ENCODE measurements at regions not wholly inside any gene's neighbourhood (a gene's known extent, or its start where the extent isn't known, plus 50 kb on each side); places are given as distances from the start of the nearest gene placed in this dataset.

DNA sequence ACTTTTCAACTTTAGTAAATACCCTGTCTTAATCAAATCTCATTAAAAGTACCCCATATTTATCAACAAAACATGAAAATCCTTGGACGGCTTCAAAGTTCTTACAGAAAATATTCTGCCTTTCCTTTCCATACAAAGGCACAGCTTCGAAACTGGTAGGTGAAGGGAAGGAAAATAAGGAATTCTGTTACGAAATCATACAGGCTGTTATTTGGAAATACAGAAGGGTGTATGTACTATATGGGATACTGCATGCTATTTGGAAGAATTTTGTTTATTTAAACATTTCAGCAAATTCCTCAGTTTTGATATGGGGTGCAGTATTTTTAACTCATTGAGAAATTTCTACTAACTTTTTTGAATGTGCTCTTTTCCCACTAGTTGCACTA lies 138.4 kb upstream of the BTN3A2 start:
- no peaks in the 10 kb centered on the region for H3K9me2 ChIP-seq (ENCODE audit: insufficient read depth, low read length)
- H3K79me2 ChIP-seq (ENCODE audit: insufficient read depth, low read depth, low read length): no peaks in the 10 kb centered on the region
- H3K27ac ChIP-seq (ENCODE audit: low read depth, low read length, poor library complexity, severe bottlenecking): no peak overlapping the region
- ChIA-PET POLR2A (interaction anchor here (0.7 to 3.3 kb wide), 6 partner anchors 8 to 96 kb away, joined by 3 to 24 read pairs (median 5); a partner anchor contains a TSS), CTCF (ENCODE audit: unreplicated experiment) (no interaction called here)
- no peaks in the 10 kb centered on the region for H4K20me1 ChIP-seq (ENCODE audit: insufficient read depth, low read length)
- H3K4me1 ChIP-seq (ENCODE audit: insufficient read depth, low read length, poor library complexity, severe bottlenecking): peaks cover 33% of the 10 kb centered on the region
- no peak overlapping the region for H3K4me3 ChIP-seq (ENCODE audit: low read depth, low read length, poor library complexity, severe bottlenecking)
- H3K9me3 ChIP-seq (ENCODE audit: low read length): peaks cover 4% of the 10 kb centered on the region; the same call in 1 of the 2 replicates
- TF ChIP-seq, protein P1, sequence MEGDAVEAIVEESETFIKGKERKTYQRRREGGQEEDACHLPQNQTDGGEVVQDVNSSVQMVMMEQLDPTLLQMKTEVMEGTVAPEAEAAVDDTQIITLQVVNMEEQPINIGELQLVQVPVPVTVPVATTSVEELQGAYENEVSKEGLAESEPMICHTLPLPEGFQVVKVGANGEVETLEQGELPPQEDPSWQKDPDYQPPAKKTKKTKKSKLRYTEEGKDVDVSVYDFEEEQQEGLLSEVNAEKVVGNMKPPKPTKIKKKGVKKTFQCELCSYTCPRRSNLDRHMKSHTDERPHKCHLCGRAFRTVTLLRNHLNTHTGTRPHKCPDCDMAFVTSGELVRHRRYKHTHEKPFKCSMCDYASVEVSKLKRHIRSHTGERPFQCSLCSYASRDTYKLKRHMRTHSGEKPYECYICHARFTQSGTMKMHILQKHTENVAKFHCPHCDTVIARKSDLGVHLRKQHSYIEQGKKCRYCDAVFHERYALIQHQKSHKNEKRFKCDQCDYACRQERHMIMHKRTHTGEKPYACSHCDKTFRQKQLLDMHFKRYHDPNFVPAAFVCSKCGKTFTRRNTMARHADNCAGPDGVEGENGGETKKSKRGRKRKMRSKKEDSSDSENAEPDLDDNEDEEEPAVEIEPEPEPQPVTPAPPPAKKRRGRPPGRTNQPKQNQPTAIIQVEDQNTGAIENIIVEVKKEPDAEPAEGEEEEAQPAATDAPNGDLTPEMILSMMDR (conservative IDR thresholded peaks at IDR 0.05; ENCODE audit: low read length): no peak
- TF ChIP-seq EZH2phosphoT487 (IDR thresholded peaks at IDR 0.05; ENCODE audit: borderline replicate concordance, low read depth, low read length): no peak
- peak overlapping the region; percentile 13; the same call in 1 of the 2 replicates for H2AFZ ChIP-seq (ENCODE audit: low read length)
- BruUV-seq (replicated peaks): no TSS peak
- intact Hi-C loops (cut with micrococcal nuclease; ENCODE audit: unreplicated experiment): no loop called here
- no peak overlapping the region for H3K4me2 ChIP-seq (ENCODE audit: low read length)
- H3K36me3 ChIP-seq (ENCODE audit: insufficient read depth, low read length): no peaks in the 10 kb centered on the region
- DNase-seq (ENCODE audit: low spot score): no peak

DNA sequence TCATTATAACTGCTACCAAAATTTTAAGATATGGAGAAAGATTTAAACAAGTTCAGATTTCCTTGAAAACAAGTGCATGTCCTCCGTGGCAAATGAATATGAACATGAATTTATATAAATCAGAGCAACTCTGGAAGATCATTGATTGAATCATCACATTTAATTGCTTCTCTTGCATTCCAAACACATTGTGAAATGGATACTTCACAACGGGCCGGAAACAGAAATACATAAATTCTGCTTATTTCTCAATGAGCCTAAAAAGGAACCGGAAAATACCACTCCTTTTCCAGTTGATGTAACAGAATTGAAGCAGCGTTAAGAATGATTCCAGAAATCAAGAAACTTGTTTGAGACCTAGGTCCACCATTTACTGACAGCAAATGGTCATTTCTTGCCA lies 134.6 kb upstream of the BTN3A2 start:
- H3K36me3 ChIP-seq (ENCODE audit: insufficient read depth, low read length): no peaks in the 10 kb centered on the region
- no TSS peak for BruUV-seq (replicated peaks)
- no peak overlapping the region for H2AFZ ChIP-seq (ENCODE audit: low read length)
- POLR2A ChIA-PET: interaction anchor here (1.2 to 2.2 kb wide), 3 partner anchors 7 to 13 kb away, joined by 4 to 13 read pairs (median 6); a partner anchor contains a TSS
- no peaks in the 10 kb centered on the region for H3K79me2 ChIP-seq (ENCODE audit: insufficient read depth, low read depth, low read length)
- no peaks in the 10 kb centered on the region for H3K9me3 ChIP-seq (ENCODE audit: low read length)
- no peak overlapping the region for H3K27ac ChIP-seq (ENCODE audit: low read depth, low read length, poor library complexity, severe bottlenecking)
- intact Hi-C loops (cut with micrococcal nuclease; ENCODE audit: unreplicated experiment): no loop called here
- no peak for TF ChIP-seq EZH2phosphoT487 (IDR thresholded peaks at IDR 0.05; ENCODE audit: borderline replicate concordance, low read depth, low read length)
- H4K20me1 ChIP-seq (ENCODE audit: insufficient read depth, low read length): no peaks in the 10 kb centered on the region
- H3K4me2 ChIP-seq (ENCODE audit: low read length): no peak overlapping the region
- no peaks in the 10 kb centered on the region for H3K9me2 ChIP-seq (ENCODE audit: insufficient read depth, low read length)
- DNase-seq (ENCODE audit: low spot score): no peak
- no peak overlapping the region for H3K4me3 ChIP-seq (ENCODE audit: low read depth, low read length, poor library complexity, severe bottlenecking)
- H3K4me1 ChIP-seq (ENCODE audit: insufficient read depth, low read length, poor library complexity, severe bottlenecking): peaks cover 24% of the 10 kb centered on the region
- CTCF ChIA-PET (ENCODE audit: unreplicated experiment): no interaction called here

DNA sequence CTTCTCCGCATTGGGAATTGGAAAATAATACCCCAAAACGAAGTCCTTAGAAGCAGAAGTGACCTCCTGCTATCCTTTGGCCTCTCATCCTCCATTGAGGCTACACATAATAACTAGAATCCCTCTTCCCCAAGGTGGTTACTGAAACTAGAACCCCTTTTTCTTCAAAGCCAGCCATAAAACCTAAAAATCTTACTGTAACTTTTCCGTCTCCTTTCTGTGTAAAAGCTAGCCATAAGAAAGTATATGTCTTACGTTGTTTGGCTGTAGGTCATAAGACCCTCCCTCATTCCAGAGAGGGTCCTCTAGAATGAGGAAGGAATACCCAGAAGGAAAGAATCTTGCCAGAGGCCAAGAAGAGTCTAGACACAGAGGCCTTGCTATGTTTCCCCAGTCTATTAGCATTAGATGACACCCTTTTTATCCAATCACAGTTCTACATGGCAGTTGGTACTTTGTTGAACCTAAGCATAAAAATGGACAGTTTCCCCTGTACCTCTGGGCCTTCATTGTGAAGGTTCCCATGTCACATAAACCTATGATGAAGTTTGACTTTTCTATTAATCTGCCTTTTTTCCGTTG lies 133.9 kb upstream of the BTN3A2 start:
- H2AFZ ChIP-seq (ENCODE audit: low read length): no peak overlapping the region
- no peak overlapping the region for H3K27ac ChIP-seq (ENCODE audit: low read depth, low read length, poor library complexity, severe bottlenecking)
- H3K4me3 ChIP-seq (ENCODE audit: low read depth, low read length, poor library complexity, severe bottlenecking): no peak overlapping the region
- H3K9me3 ChIP-seq (ENCODE audit: low read length): no peaks in the 10 kb centered on the region
- no peaks in the 10 kb centered on the region for H4K20me1 ChIP-seq (ENCODE audit: insufficient read depth, low read length)
- H3K36me3 ChIP-seq (ENCODE audit: insufficient read depth, low read length): no peaks in the 10 kb centered on the region
- no peaks in the 10 kb centered on the region for H3K79me2 ChIP-seq (ENCODE audit: insufficient read depth, low read depth, low read length)
- no peaks in the 10 kb centered on the region for H3K9me2 ChIP-seq (ENCODE audit: insufficient read depth, low read length)
- no TSS peak for BruUV-seq (replicated peaks)
- intact Hi-C loops (cut with micrococcal nuclease; ENCODE audit: unreplicated experiment): no loop called here
- H3K4me1 ChIP-seq (ENCODE audit: insufficient read depth, low read length, poor library complexity, severe bottlenecking): peaks cover 32% of the 10 kb centered on the region
- no peak for TF ChIP-seq EZH2phosphoT487 (IDR thresholded peaks at IDR 0.05; ENCODE audit: borderline replicate concordance, low read depth, low read length)
- TF ChIP-seq, protein P1 (conservative IDR thresholded peaks at IDR 0.05; ENCODE audit: low read length): no peak
- no peak for DNase-seq (ENCODE audit: low spot score)
- no peak overlapping the region for H3K4me2 ChIP-seq (ENCODE audit: low read length)
- POLR2A ChIA-PET: interaction anchor here (1.2 to 2.2 kb wide), 3 partner anchors 8 to 14 kb away, joined by 4 to 13 read pairs (median 6); a partner anchor contains a TSS
- CTCF ChIA-PET (ENCODE audit: unreplicated experiment): no interaction called here
